Esophagus (tissue), 2 donors: ENCODE measurements at regions not wholly inside any gene's neighbourhood (a gene's known extent, or its start where the extent isn't known, plus 50 kb on each side); places are given as distances from the start of the nearest gene placed in this dataset.

ENCODE experiments used
- H3K27ac ChIP-seq, 2 donors: one replicate each; pipeline ENCODE4 v1.5.1; 2013; ENCODE audit warnings: low read depth in 2 of 2, mild to moderate bottlenecking in 2 of 2, inconsistent platforms in 1 of 2, low read length in 1 of 2, moderate library complexity in 1 of 2
- H3K27me3 ChIP-seq, 2 donors: one replicate each; pipeline ENCODE4 v1.6.1; 2013; ENCODE audit warnings: low read length in 2 of 2, control low read depth in 1 of 2, mild to moderate bottlenecking in 1 of 2; ENCODE audit not compliant: insufficient read depth in 2 of 2, control insufficient read depth in 1 of 2
- H3K36me3 ChIP-seq, 2 donors: one replicate each; pipeline ENCODE4 v1.6.1; 2013; ENCODE audit warnings: low read length in 1 of 2; ENCODE audit not compliant: control insufficient read depth in 2 of 2, insufficient read depth in 2 of 2
- H3K4me1 ChIP-seq, 2 donors: one replicate each; pipeline ENCODE4 v1.6.1; 2013; ENCODE audit warnings: low read length in 1 of 2; ENCODE audit not compliant: control insufficient read depth in 2 of 2, insufficient read depth in 2 of 2
- H3K4me3 ChIP-seq, 2 donors: one replicate each; pipeline ENCODE4 v1.5.1; 2013; ENCODE audit warnings: low read length in 2 of 2, mild to moderate bottlenecking in 2 of 2, low read depth in 1 of 2, moderate library complexity in 1 of 2
- H3K9me3 ChIP-seq, 2 donors: one replicate each; pipeline ENCODE4 v1.6.1; 2013; ENCODE audit warnings: mild to moderate bottlenecking in 2 of 2, low read depth in 1 of 2, low read length in 1 of 2, moderate library complexity in 1 of 2; ENCODE audit not compliant: control insufficient read depth in 2 of 2, insufficient read depth in 1 of 2
- WGBS, 2 donors: extraction: QIAGEN DNeasy Blood & Tissue Kit; methylation state at CpG; one replicate each; pipeline ENCODE4 v1.1.7; 2013; 5-methylcytosine and 5-hydroxymethylcytosine counted together
- donor health status: healthy with polysubstance abuse.
- donor health status: Bipolar disorder and iron deficiency.

DNA sequence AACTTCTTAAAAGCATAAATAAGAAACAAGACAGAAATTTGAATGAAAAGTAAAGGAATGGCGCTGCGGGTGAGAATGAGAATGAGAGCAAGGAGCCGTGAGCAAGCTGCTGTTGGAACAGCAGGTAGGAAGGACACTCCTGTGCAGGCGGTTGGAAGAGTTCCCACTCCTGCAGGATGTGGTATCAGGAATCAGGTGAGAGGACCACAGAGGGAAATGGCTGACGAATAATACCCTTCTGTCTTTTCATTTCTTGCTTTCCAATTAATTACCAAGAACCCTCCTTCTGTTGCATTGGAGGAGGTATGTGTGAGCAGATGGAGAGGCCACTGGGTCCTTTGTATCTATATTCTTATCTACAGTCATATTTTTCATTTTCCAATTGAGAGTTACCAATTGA is 1504.2 kb downstream of the EFNB2 start:
- no peak overlapping the region for H3K4me3 ChIP-seq
- H3K27me3 ChIP-seq: no peaks in the 10 kb centered on the region
- H3K4me1 ChIP-seq: no peaks in the 10 kb centered on the region
- H3K27ac ChIP-seq: no peak overlapping the region
- WGBS, 2 donors: 93 to 94% methylated on average over 5 of the region's 5 CpGs
- H3K9me3 ChIP-seq: no peaks in the 10 kb centered on the region
- H3K36me3 ChIP-seq: no peaks in the 10 kb centered on the region

- Histone ChIP-seq H3K4me1 (no peaks in the 10 kb centered on the region), H3K36me3 (no peaks in the 10 kb centered on the region), H3K4me3 (no peak overlapping the region), H3K27me3 (no peaks in the 10 kb centered on the region), H3K9me3 (no peaks in the 10 kb centered on the region), H3K27ac (no peak overlapping the region)
- 81 to 85% methylated on average over 3 of the region's 3 CpGs for WGBS, 2 donors
These were observed 1504.6 kb downstream of the EFNB2 start for GRCh38 chr13:105030851-105031250.

- Histone ChIP-seq H3K4me1 (no peaks in the 10 kb centered on the region), H3K4me3 (no peak overlapping the region), H3K27me3 (no peaks in the 10 kb centered on the region), H3K27ac (no peak overlapping the region), H3K9me3 (no peaks in the 10 kb centered on the region), H3K36me3 (no peaks in the 10 kb centered on the region)
- WGBS, 2 donors: 93 to 94% methylated on average over 8 of the region's 8 CpGs
These were observed 1516.4 kb downstream of the EFNB2 start for GRCh38 chr13:105019073-105019472.

GRCh38 chr13:105016266-105016665 is 1519.2 kb downstream of the EFNB2 start:
- Histone ChIP-seq H3K27me3 (no peaks in the 10 kb centered on the region), H3K36me3 (no peaks in the 10 kb centered on the region), H3K9me3 (no peaks in the 10 kb centered on the region), H3K27ac (no peak overlapping the region), H3K4me3 (no peak overlapping the region), H3K4me1 (no peaks in the 10 kb centered on the region)
- 31 to 46% methylated on average over 4 of the region's 4 CpGs for WGBS, 2 donors

- 88 to 91% methylated on average over 5 of the region's 5 CpGs for WGBS, 2 donors
- H3K4me3 ChIP-seq: no peak overlapping the region
- H3K4me1 ChIP-seq: no peaks in the 10 kb centered on the region
- H3K9me3 ChIP-seq: no peaks in the 10 kb centered on the region
- H3K27me3 ChIP-seq: no peaks in the 10 kb centered on the region
- no peaks in the 10 kb centered on the region for H3K36me3 ChIP-seq
- no peak overlapping the region for H3K27ac ChIP-seq
These were observed 1526.9 kb downstream of the EFNB2 start for GRCh38 chr13:105008604-105009003.

GRCh38 chr13:105007166-105007808 is 1528.2 kb downstream of the EFNB2 start:
- Histone ChIP-seq H3K27me3 (no peaks in the 10 kb centered on the region), H3K4me3 (no peak overlapping the region), H3K9me3 (no peaks in the 10 kb centered on the region), H3K27ac (no peak overlapping the region), H3K36me3 (no peaks in the 10 kb centered on the region), H3K4me1 (no peaks in the 10 kb centered on the region)
- 83 to 84% methylated on average over 6 of the region's 6 CpGs for WGBS, 2 donors

DNA sequence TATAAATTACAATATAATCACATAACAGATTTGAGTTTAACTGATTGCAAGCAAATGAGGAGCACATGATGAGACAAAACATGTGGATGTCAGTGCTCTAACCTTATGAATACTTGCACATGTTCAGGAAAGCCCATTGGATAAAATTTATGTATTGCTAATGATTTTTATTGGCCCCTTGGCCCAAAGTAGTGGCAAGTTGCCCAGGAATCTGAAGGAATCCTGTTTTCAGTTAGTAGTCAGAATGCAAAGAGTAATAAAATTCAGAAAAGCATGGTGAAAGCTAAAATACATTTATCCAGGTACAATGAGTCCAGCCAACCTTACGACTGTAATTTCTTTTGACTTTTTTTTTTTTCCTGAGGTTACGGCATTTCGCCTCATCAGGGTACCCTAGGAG is 1539.4 kb downstream of the EFNB2 start:
- 80 to 92% methylated on average over 3 of the region's 3 CpGs for WGBS, 2 donors

GRCh38 chr13:104993708-104994107 is 1541.8 kb downstream of the EFNB2 start:
- Histone ChIP-seq H3K4me1 (no peaks in the 10 kb centered on the region), H3K4me3 (no peak overlapping the region), H3K27me3 (no peaks in the 10 kb centered on the region), H3K27ac (no peak overlapping the region), H3K9me3 (no peaks in the 10 kb centered on the region), H3K36me3 (no peaks in the 10 kb centered on the region)
- 70 to 76% methylated on average over 3 of the region's 3 CpGs for WGBS, 2 donors

More for the DNA sequence above, 1539.4 kb downstream of the EFNB2 start:
- H3K27ac ChIP-seq: no peak overlapping the region
- no peaks in the 10 kb centered on the region for H3K27me3 ChIP-seq
- H3K36me3 ChIP-seq: no peaks in the 10 kb centered on the region
- H3K9me3 ChIP-seq: no peaks in the 10 kb centered on the region
- H3K4me3 ChIP-seq: no peak overlapping the region
- H3K4me1 ChIP-seq: no peaks in the 10 kb centered on the region

DNA sequence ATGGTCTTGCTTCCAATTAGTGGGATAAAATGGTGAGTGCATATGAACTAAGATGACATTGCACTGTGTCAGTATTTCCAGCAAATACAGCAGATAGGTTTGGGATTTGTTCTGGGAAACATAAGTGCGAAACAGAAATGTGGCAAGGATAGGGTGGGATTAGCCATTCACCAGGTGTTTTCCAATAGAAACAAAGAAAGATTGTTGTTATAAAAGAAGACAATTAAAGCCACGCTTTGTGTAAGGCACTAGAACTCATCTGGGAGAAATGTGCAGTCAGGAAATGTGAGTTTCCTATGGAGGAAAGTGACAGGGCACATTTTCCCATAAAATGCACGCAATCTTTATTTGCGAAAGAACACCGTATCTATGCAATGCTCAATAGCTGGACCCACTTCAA is 1547.8 kb downstream of the EFNB2 start:
- Histone ChIP-seq H3K4me1 (no peaks in the 10 kb centered on the region), H3K27me3 (no peaks in the 10 kb centered on the region), H3K4me3 (no peak overlapping the region), H3K36me3 (no peaks in the 10 kb centered on the region), H3K9me3 (no peaks in the 10 kb centered on the region), H3K27ac (no peak overlapping the region)
- WGBS, 2 donors: 73 to 83% methylated on average over 5 of the region's 5 CpGs

- Histone ChIP-seq H3K27me3 (no peaks in the 10 kb centered on the region), H3K4me1 (no peaks in the 10 kb centered on the region), H3K9me3 (no peaks in the 10 kb centered on the region), H3K4me3 (no peak overlapping the region), H3K27ac (no peak overlapping the region), H3K36me3 (no peaks in the 10 kb centered on the region)
- 8% methylated on average over 2 of the region's 2 CpGs for WGBS, 2 donors
These were observed 1551.1 kb downstream of the EFNB2 start for GRCh38 chr13:104984296-104984818.
